Globus pallidus (tissue), 1 donor: ENCODE measurements at regions not wholly inside any gene's neighbourhood (a gene's known extent, or its start where the extent isn't known, plus 50 kb on each side); places are given as distances from the start of the nearest gene placed in this dataset.
A peak's percentile ranks its signal among the peaks of the same experiment; 100 is the strongest.
"Not testable (repeated sequence)": the region's sequence is repeated elsewhere in the genome, so short reads cannot be mapped to it uniquely, and the experiment has no call there.

Experiments
- DNase-seq: peaks from one replicate; pipeline ENCODE4 v3.0.0-alpha.2; 2015; ENCODE audit warnings: low spot score

- DNase-seq = no peak
Measured at GRCh38 chr12:92061061-92061460, 84.6 kb downstream of the BTG1 start.

- DNase-seq = no peak
Measured at GRCh38 chr12:92059960-92060359, 85.7 kb downstream of the BTG1 start.

GRCh38 chr12:92058664-92059063, 87.0 kb downstream of the BTG1 start:
- no peak for DNase-seq

GRCh38 chr12:92056756-92057155, 88.9 kb downstream of the BTG1 start:
- not testable (repeated sequence) for DNase-seq

- DNase-seq = no peak
Measured at GRCh38 chr12:92056290-92056689, 89.4 kb downstream of the BTG1 start.

DNA sequence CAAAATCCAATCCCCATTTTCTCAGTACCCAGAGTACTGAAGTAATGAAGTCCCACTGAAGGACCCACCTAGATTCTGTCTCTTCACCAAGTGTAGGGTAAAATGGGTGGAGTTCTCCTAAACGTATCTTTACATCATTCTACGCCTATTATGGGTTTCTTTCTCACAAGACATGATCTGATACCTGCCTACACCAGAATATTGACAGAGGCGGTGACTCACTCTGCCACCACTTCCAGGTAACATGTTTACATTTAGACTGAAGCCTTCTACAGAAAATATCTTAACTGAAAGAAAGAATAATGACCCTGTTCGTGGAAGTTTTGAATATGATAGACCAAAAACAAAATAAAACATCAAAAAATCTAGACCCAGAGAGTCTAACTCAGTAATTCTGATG, 89.8 kb downstream of the BTG1 start:
- DNase-seq = no peak

DNA sequence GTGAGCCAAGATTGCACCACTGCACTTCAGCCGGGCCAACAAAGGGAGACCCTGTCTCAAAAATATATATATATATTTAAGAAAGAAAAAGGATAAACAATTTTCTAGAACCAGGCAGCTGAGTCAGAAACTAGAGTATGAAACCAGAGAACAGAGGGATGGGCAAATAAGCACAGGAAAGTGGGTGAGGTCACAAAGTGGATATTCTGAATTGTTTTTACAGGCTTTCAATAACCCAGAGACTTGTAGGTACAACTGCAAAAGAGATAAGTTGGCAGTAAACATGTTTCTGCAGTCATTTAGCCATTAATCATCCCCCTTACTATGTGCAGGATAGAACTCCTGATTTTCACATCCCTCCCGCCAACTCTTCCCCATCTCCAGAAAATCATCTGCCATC, 94.2 kb downstream of the BTG1 start:
- DNase-seq = no peak

GRCh38 chr12:92049403-92049802, 96.2 kb downstream of the BTG1 start:
- no peak for DNase-seq

- DNase-seq = no peak
Measured at GRCh38 chr12:92047393-92047826, 98.2 kb downstream of the BTG1 start.

DNA sequence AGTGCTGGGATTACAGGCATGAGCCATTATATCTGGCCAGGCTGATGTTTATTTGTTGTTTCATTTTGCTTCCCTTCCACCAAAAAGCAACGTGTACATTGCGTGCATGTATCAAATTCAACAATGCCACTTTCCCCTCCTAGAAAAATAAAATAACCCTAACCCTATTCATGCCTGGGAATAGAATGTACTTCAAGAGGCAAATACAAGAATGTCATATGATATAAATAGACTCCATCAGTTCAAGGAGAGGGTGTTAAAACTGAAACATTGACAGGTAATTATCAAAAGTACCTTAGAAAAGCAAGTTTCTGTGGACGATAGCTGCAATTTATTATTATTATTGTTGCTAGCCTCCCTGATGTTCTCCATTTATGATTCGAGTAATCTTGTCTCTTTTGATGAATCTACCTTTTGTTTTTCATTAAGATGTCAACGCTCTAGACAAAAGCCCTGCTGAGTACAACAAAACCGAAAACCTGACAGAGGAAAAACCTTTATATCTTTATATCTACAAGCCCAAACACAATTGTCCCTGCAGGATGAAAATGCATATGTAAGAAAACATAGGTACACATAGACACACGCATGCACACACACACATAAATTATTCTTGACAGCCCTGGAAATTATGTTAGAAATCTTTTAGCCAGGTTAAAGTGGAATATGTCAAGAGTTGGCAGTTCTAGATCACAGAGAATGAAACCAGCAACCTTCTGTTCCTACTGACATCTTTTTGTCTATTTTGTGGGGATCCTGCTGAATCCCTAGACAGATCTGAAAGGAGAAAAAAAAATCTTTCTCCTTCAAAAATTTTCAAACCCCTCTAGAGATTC, 98.9 kb downstream of the BTG1 start:
- no peak for DNase-seq

GRCh38 chr12:92045852-92046251, 99.8 kb downstream of the BTG1 start:
- DNase-seq = no peak

DNA sequence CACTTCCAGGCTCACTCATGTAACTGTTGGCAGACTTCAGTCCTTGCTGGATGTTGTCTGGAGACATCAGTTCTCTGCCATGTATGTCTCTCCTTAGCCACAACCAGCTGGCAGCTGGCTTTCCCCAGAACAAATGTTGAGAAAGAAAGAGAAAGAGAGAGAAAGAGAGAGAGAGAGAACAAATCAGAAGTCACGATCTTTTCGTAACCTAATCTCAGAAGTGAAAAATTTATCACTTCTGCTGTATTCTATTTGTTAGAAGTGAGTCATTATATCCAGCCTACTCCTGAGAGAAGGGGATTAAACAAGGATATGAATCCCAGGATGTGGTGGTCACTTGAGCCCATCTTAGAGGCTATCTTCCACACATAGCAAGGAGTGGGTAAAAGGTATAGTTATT, 101.2 kb downstream of the BTG1 start:
- no peak for DNase-seq

GRCh38 chr12:92042791-92043531, 102.7 kb downstream of the BTG1 start:
- no peak for DNase-seq

GRCh38 chr12:92041742-92042141, 103.9 kb downstream of the BTG1 start:
- no peak for DNase-seq

DNA sequence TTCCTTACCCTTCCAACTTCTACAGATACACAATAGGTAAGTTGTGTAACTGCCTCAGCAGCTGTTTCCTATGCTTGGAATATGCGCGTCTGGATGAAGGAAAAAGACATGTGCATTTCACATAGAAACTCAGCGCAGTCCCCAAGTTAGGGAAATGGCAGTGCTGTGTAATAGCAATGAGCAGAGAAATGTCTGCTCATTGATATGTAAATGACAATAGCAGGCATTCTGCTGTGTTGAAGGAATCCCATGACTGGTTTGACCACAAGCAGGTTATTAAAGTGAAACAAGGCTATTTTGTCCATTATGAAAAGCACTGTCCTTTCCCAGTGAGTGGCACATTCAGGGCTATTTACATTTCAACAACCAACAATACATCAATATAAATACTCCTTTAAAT, 106.6 kb downstream of the BTG1 start:
- peak; percentile 38 for DNase-seq

DNA sequence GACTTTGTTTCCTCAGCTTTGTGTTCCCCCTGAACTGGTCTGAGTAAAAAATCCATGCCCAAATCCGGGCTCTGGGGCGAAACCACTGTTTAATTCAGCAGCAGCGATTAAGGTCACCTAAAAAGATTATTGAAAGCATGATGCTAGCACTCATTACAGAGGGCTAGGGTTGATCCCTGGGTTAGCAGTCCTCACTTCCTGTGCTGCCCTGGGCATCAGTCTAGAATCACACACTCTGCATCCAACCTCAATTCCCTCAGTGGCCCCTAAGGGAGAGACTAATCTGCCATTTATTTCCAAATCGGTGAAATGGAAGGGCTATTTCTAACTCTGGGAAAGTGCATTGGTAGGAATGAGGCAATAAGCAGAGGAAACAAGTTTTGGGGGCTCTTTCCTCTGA, 107.2 kb downstream of the BTG1 start:
- no peak for DNase-seq

GRCh38 chr12:92036771-92037453, 108.7 kb downstream of the BTG1 start:
- DNase-seq = no peak

- no peak for DNase-seq
Measured at GRCh38 chr12:92036061-92036620, 109.5 kb downstream of the BTG1 start.

DNA sequence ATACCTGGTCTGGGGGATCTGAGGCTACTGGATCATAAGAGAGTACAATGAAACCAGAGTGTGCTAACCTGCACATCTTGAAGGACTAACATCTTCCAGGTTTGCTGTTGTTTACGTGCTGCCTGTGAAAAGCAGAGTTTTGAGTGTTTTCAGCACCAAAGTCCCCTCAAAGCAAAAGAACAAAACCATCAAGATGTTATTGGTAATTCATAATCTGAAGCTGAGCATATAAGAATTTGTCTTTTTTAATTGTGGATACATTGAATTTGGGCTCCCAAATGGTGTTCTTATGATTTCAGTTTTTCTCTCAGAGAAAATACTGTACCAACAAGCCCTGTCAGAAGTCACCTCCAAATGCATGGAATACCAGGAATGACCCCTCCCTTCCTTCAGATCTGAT, 110.2 kb downstream of the BTG1 start:
- DNase-seq = no peak

DNA sequence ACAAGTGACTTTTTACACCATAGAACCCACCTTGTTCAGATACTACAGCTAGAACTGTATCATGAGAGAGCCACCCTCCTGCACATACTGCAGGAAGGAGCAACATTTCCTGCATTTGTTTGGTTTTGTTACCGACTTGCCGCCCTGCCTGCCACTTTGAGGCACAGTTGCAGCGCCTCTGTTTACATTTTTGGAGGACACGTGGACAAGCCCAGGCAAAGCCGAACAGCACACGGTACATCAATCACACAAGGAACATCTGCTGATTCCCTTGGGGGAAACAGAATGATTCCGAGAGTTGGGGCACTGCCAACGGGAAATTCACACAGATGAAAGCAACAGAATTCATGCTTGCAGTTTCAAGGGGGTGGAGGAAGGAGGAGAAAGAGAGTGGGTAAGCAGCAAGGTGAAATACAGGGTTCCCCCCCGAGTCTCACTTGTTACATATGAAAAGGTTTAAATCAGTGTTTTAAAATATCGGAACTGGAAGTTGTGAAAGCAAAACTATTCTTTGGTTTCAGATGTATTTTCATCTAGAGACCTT, 110.7 kb downstream of the BTG1 start:
- DNase-seq = peak; percentile 35

- no peak for DNase-seq
Measured at GRCh38 chr12:92034083-92034482, 111.6 kb downstream of the BTG1 start.

GRCh38 chr12:92032965-92033364, 112.7 kb downstream of the BTG1 start:
- DNase-seq = no peak
